Fibroblast of lung (primary cell): ENCODE measurements at regions not wholly inside any gene's neighbourhood (a gene's known extent, or its start where the extent isn't known, plus 50 kb on each side); places are given as distances from the start of the nearest gene placed in this dataset.

Experiments used
- DNase-seq, 2 donors: peaks; one replicate each; pipeline versions ENCODE4 v3.0.0 to v3.0.0-alpha.2; 2010; ENCODE audit warnings: low read depth in 2 of 2
- H2AFZ ChIP-seq: 2 replicates; pipeline ENCODE4 v1.5.1; 2012; ENCODE audit warnings: low read length, control low read depth, inconsistent platforms
- H3K27ac ChIP-seq: 2 replicates; pipeline ENCODE4 v1.5.1; 2011; ENCODE audit warnings: low read length, control low read depth; ENCODE audit not compliant: insufficient read depth
- H3K27me3 ChIP-seq: 2 replicates; pipeline ENCODE4 v1.5.1; 2011; ENCODE audit warnings: mild to moderate bottlenecking, low read length; ENCODE audit not compliant: control insufficient read depth, insufficient read depth
- H3K36me3 ChIP-seq: 2 replicates; pipeline ENCODE4 v1.5.1; 2011; ENCODE audit warnings: low read length; ENCODE audit not compliant: control insufficient read depth, insufficient read depth
- H3K4me1 ChIP-seq: 2 replicates; pipeline ENCODE4 v1.5.1; 2011; ENCODE audit warnings: low read length; ENCODE audit not compliant: control insufficient read depth, insufficient read depth; ENCODE audit errors: extremely low read depth
- H3K4me2 ChIP-seq: 2 replicates; pipeline ENCODE4 v1.5.1; 2011; ENCODE audit warnings: low read length, control low read depth; ENCODE audit not compliant: insufficient read depth; ENCODE audit errors: extremely low read depth
- H3K4me3 ChIP-seq, 4 experiments: fragments of 200-600 bp in 1 of 4; sonication (generic) in 1 of 4; replicated peaks in 1 of 4; 2 replicates each; pipeline ENCODE4 v1.5.1; 2011 to 2016; ENCODE audit warnings: low read length in 4 of 4, low read depth in 3 of 4, mild to moderate bottlenecking in 3 of 4, control low read depth in 2 of 4, inconsistent platforms in 1 of 4, mixed read lengths in 1 of 4; ENCODE audit not compliant: insufficient read depth in 1 of 4; ENCODE audit errors: control extremely low read depth in 1 of 4
- H3K79me2 ChIP-seq: 2 replicates; pipeline ENCODE4 v1.5.1; 2012; ENCODE audit warnings: mild to moderate bottlenecking, low read length, inconsistent platforms; ENCODE audit not compliant: control insufficient read depth, insufficient read depth
- H3K9ac ChIP-seq: 2 replicates; pipeline ENCODE4 v1.5.1; 2011; ENCODE audit warnings: mild to moderate bottlenecking, low read length, control low read depth; ENCODE audit not compliant: insufficient read depth
- H3K9me3 ChIP-seq: 2 replicates; pipeline ENCODE4 v1.5.1; 2012; ENCODE audit warnings: low read depth, low read length; ENCODE audit not compliant: control insufficient read depth, insufficient read depth
- H4K20me1 ChIP-seq: 2 replicates; pipeline ENCODE4 v1.5.1; 2011; ENCODE audit warnings: low read length; ENCODE audit not compliant: control insufficient read depth, insufficient read depth; ENCODE audit errors: extremely low read depth
- CTCF ChIP-seq, 2 donors: IDR thresholded peaks in 1 of 2; conservative IDR thresholded peaks in 1 of 2; 1 replicate in 1 of 2; 2 replicates in 1 of 2; pipeline ENCODE4 v1.5.1; 2011 to 2012; ENCODE audit warnings: low read length in 2 of 2, control low read depth in 1 of 2, inconsistent platforms in 1 of 2, low read depth in 1 of 2, mild to moderate bottlenecking in 1 of 2
- EZH2 ChIP-seq: IDR thresholded peaks from 2 replicates; pipeline ENCODE4 v1.5.1; 2012; ENCODE audit warnings: low read length, control low read depth, mild to moderate bottlenecking; ENCODE audit errors: missing control alignments

- H4K20me1 ChIP-seq, result no peaks in the 10 kb centered on the region
- no peaks in the 10 kb centered on the region for H3K36me3 ChIP-seq
- H3K27ac ChIP-seq, result no peak overlapping the region
- no peak overlapping the region for H3K9ac ChIP-seq
- DNase-seq, result no peak
- H3K27me3 ChIP-seq, result no peaks in the 10 kb centered on the region
- H3K9me3 ChIP-seq, result no peaks in the 10 kb centered on the region
- no peak for TF ChIP-seq CTCF (conservative IDR thresholded peaks at IDR 0.05 in 1 of 2, IDR thresholded peaks at IDR 0.05 in 1 of 2; ENCODE audit: low read depth in 1 of 2, low read length in 2 of 2)
- TF ChIP-seq EZH2, result no peak
- H3K4me3 ChIP-seq, result no peak overlapping the region
- H3K4me2 ChIP-seq, result no peak overlapping the region
- no peaks in the 10 kb centered on the region for H3K4me1 ChIP-seq
- no peaks in the 10 kb centered on the region for H3K79me2 ChIP-seq
- H2AFZ ChIP-seq, result no peak overlapping the region
These were observed 116.4 kb downstream of the TBX19 start for GRCh38 chr1:168396940-168397684.

DNA sequence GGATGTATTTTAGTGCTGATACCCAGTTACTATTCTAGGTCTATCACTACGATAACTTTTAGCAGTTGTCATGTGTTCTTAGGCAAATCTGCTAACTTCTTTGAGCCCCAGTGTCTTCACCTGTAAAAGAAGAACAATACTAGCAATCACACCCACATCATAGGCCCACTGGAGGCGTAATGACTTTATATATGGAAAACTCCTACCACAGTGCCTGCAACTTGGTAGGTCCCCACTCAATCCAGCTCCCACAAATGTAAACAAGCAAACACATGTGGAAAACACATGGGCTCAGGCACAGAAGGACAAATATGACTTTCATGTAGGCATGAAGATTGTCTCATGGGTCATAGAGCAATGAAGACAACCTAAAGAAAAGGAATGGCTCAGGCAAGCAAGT is 115.8 kb downstream of the TBX19 start:
- H3K9me3 ChIP-seq, result no peaks in the 10 kb centered on the region
- H3K36me3 ChIP-seq, result no peaks in the 10 kb centered on the region
- no peak overlapping the region for H3K4me2 ChIP-seq
- no peak for TF ChIP-seq CTCF (conservative IDR thresholded peaks at IDR 0.05 in 1 of 2, IDR thresholded peaks at IDR 0.05 in 1 of 2; ENCODE audit: low read depth in 1 of 2, low read length in 2 of 2)
- TF ChIP-seq EZH2, result no peak
- H4K20me1 ChIP-seq, result no peaks in the 10 kb centered on the region
- no peaks in the 10 kb centered on the region for H3K79me2 ChIP-seq
- H3K9ac ChIP-seq, result no peak overlapping the region
- no peaks in the 10 kb centered on the region for H3K27me3 ChIP-seq
- H2AFZ ChIP-seq, result no peak overlapping the region
- H3K4me3 ChIP-seq, result no peak overlapping the region
- no peaks in the 10 kb centered on the region for H3K4me1 ChIP-seq
- no peak overlapping the region for H3K27ac ChIP-seq
- no peak for DNase-seq

- TF ChIP-seq CTCF (conservative IDR thresholded peaks at IDR 0.05 in 1 of 2, IDR thresholded peaks at IDR 0.05 in 1 of 2; ENCODE audit: low read depth in 1 of 2, low read length in 2 of 2) (no peak), EZH2 (no peak)
- Histone ChIP-seq H3K9me3 (no peaks in the 10 kb centered on the region), H3K4me3 (no peak overlapping the region), H3K4me1 (no peaks in the 10 kb centered on the region), H4K20me1 (no peaks in the 10 kb centered on the region), H3K9ac (no peak overlapping the region), H3K79me2 (no peaks in the 10 kb centered on the region), H3K27ac (no peak overlapping the region), H3K4me2 (no peak overlapping the region), H2AFZ (no peak overlapping the region), H3K27me3 (no peaks in the 10 kb centered on the region), H3K36me3 (no peaks in the 10 kb centered on the region)
- DNase-seq, result no peak
These were observed 114.2 kb downstream of the TBX19 start for GRCh38 chr1:168394858-168395257.
